ENCODE measurements at regions not wholly inside any gene's neighbourhood (a gene's known extent, or its start where the extent isn't known, plus 50 kb on each side); places are given as distances from the start of the nearest gene placed in this dataset.

- TF ChIP-seq, protein P1, sequence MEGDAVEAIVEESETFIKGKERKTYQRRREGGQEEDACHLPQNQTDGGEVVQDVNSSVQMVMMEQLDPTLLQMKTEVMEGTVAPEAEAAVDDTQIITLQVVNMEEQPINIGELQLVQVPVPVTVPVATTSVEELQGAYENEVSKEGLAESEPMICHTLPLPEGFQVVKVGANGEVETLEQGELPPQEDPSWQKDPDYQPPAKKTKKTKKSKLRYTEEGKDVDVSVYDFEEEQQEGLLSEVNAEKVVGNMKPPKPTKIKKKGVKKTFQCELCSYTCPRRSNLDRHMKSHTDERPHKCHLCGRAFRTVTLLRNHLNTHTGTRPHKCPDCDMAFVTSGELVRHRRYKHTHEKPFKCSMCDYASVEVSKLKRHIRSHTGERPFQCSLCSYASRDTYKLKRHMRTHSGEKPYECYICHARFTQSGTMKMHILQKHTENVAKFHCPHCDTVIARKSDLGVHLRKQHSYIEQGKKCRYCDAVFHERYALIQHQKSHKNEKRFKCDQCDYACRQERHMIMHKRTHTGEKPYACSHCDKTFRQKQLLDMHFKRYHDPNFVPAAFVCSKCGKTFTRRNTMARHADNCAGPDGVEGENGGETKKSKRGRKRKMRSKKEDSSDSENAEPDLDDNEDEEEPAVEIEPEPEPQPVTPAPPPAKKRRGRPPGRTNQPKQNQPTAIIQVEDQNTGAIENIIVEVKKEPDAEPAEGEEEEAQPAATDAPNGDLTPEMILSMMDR (conservative IDR thresholded peaks at IDR 0.05; ENCODE audit: low read depth, low read length): no peak
- TF ChIP-seq, protein P2, sequence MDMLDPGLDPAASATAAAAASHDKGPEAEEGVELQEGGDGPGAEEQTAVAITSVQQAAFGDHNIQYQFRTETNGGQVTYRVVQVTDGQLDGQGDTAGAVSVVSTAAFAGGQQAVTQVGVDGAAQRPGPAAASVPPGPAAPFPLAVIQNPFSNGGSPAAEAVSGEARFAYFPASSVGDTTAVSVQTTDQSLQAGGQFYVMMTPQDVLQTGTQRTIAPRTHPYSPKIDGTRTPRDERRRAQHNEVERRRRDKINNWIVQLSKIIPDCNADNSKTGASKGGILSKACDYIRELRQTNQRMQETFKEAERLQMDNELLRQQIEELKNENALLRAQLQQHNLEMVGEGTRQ (IDR thresholded peaks at IDR 0.05; ENCODE audit: low read depth, low read length): no peak
- TF ChIP-seq POLR2A (IDR thresholded peaks at IDR 0.05; ENCODE audit: low read depth, low read length) (no peak), MAFK (IDR thresholded peaks at IDR 0.05; ENCODE audit: low read depth, low read length) (no peak), RFX5 (IDR thresholded peaks at IDR 0.05; ENCODE audit: low read depth, low read length) (no peak), NFE2L2 (IDR thresholded peaks at IDR 0.05; ENCODE audit: low read depth, low read length) (no peak), CHD1 (IDR thresholded peaks at IDR 0.05; ENCODE audit: low read depth, low read length) (no peak), SMC3 (IDR thresholded peaks at IDR 0.05; ENCODE audit: low read depth, low read length) (no peak), CEBPB (IDR thresholded peaks at IDR 0.05; ENCODE audit: low read depth, low read length) (no peak), RAD21 (IDR thresholded peaks at IDR 0.05; ENCODE audit: low read length) (no peak), MXI1 (IDR thresholded peaks at IDR 0.05; ENCODE audit: borderline replicate concordance, low read depth, low read length) (no peak), RCOR1 (IDR thresholded peaks at IDR 0.05; ENCODE audit: insufficient replicate concordance, low read length) (no peak), FOS (IDR thresholded peaks at IDR 0.05; ENCODE audit: low read depth, low read length) (no peak)
- TF ChIP-seq, protein P3, sequence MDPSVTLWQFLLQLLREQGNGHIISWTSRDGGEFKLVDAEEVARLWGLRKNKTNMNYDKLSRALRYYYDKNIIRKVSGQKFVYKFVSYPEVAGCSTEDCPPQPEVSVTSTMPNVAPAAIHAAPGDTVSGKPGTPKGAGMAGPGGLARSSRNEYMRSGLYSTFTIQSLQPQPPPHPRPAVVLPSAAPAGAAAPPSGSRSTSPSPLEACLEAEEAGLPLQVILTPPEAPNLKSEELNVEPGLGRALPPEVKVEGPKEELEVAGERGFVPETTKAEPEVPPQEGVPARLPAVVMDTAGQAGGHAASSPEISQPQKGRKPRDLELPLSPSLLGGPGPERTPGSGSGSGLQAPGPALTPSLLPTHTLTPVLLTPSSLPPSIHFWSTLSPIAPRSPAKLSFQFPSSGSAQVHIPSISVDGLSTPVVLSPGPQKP (IDR thresholded peaks at IDR 0.05; ENCODE audit: borderline replicate concordance, low read depth, low read length): no peak
Measured at GRCh38 chr22:48486134-48486532, 1341.5 kb downstream of the BRD1 start.

Measured in IMR-90 (cell line).